ENCODE measurements at regions not wholly inside any gene's neighbourhood (a gene's known extent, or its start where the extent isn't known, plus 50 kb on each side); places are given as distances from the start of the nearest gene placed in this dataset.

GRCh38 chr13:82636119-82636518, 1246.2 kb downstream of the SLITRK1 start:
- no peak for TF ChIP-seq CTCF (IDR thresholded peaks at IDR 0.05; ENCODE audit: low read depth, low read length, missing control alignments)
- Histone ChIP-seq H3K4me3 (ENCODE audit: low read depth, low read length) (no peak overlapping the region), H3K27ac (no peak overlapping the region), H3K36me3 (replicated peaks) (no peaks in the 10 kb centered on the region), H3K27me3 (replicated peaks) (no peaks in the 10 kb centered on the region)
- DNase-seq, result no peak
- in situ Hi-C loops (cut with HindIII; ENCODE audit: low pct_ligation_motif_present, low sequenced_read_pairs), result no loop called here

- DNase-seq, result no peak
- no peak for TF ChIP-seq CTCF (IDR thresholded peaks at IDR 0.05; ENCODE audit: low read depth, low read length, missing control alignments)
- H3K27me3 ChIP-seq (replicated peaks), result no peaks in the 10 kb centered on the region
- no peaks in the 10 kb centered on the region for H3K36me3 ChIP-seq (replicated peaks)
- in situ Hi-C loops (cut with HindIII; ENCODE audit: low pct_ligation_motif_present, low sequenced_read_pairs), result no loop called here
- no peak overlapping the region for H3K4me3 ChIP-seq (ENCODE audit: low read depth, low read length)
- no peak overlapping the region for H3K27ac ChIP-seq
Measured at GRCh38 chr13:82634946-82635345, 1247.3 kb downstream of the SLITRK1 start.

- in situ Hi-C loops (cut with HindIII; ENCODE audit: low pct_ligation_motif_present, low sequenced_read_pairs), result no loop called here
- Histone ChIP-seq H3K36me3 (replicated peaks) (no peaks in the 10 kb centered on the region), H3K27ac (no peak overlapping the region), H3K4me3 (ENCODE audit: low read depth, low read length) (no peak overlapping the region), H3K27me3 (replicated peaks) (no peaks in the 10 kb centered on the region)
- TF ChIP-seq CTCF (IDR thresholded peaks at IDR 0.05; ENCODE audit: low read depth, low read length, missing control alignments), result no peak
- peak; percentile 6 for DNase-seq
Measured at GRCh38 chr13:82627183-82627582, 1255.1 kb downstream of the SLITRK1 start.

- in situ Hi-C loops (cut with HindIII; ENCODE audit: low pct_ligation_motif_present, low sequenced_read_pairs), result no loop called here
- no peaks in the 10 kb centered on the region for H3K36me3 ChIP-seq (replicated peaks)
- no peak for TF ChIP-seq CTCF (IDR thresholded peaks at IDR 0.05; ENCODE audit: low read depth, low read length, missing control alignments)
- no peak overlapping the region for H3K27ac ChIP-seq
- H3K27me3 ChIP-seq (replicated peaks), result no peaks in the 10 kb centered on the region
- H3K4me3 ChIP-seq (ENCODE audit: low read depth, low read length), result no peak overlapping the region
- no peak for DNase-seq
Measured at GRCh38 chr13:82625717-82626116, 1256.6 kb downstream of the SLITRK1 start.

GRCh38 chr13:82615043-82615442, 1267.2 kb downstream of the SLITRK1 start:
- Histone ChIP-seq H3K4me3 (ENCODE audit: low read depth, low read length) (no peak overlapping the region), H3K27ac (no peak overlapping the region), H3K27me3 (replicated peaks) (no peaks in the 10 kb centered on the region), H3K36me3 (replicated peaks) (no peaks in the 10 kb centered on the region)
- TF ChIP-seq CTCF (IDR thresholded peaks at IDR 0.05; ENCODE audit: low read depth, low read length, missing control alignments), result no peak
- in situ Hi-C loops (cut with HindIII; ENCODE audit: low pct_ligation_motif_present, low sequenced_read_pairs), result no loop called here
- DNase-seq, result no peak

- Histone ChIP-seq H3K27me3 (replicated peaks) (no peaks in the 10 kb centered on the region), H3K36me3 (replicated peaks) (no peaks in the 10 kb centered on the region), H3K4me3 (ENCODE audit: low read depth, low read length) (no peak overlapping the region), H3K27ac (no peak overlapping the region)
- no peak for DNase-seq
- no peak for TF ChIP-seq CTCF (IDR thresholded peaks at IDR 0.05; ENCODE audit: low read depth, low read length, missing control alignments)
- in situ Hi-C loops (cut with HindIII; ENCODE audit: low pct_ligation_motif_present, low sequenced_read_pairs), result no loop called here
Measured at GRCh38 chr13:82614086-82614485, 1268.2 kb downstream of the SLITRK1 start.
